D341Med (cell line): ENCODE measurements at regions not wholly inside any gene's neighbourhood (a gene's known extent, or its start where the extent isn't known, plus 50 kb on each side); places are given as distances from the start of the nearest gene placed in this dataset.
"Not testable (repeated sequence)": the region's sequence is repeated elsewhere in the genome, so short reads cannot be mapped to it uniquely, and the experiment has no call there.

ENCODE experiments used
- DNase-seq: peaks from one replicate; pipeline ENCODE4 v3.0.0; 2012; ENCODE audit warnings: low spot score

DNA sequence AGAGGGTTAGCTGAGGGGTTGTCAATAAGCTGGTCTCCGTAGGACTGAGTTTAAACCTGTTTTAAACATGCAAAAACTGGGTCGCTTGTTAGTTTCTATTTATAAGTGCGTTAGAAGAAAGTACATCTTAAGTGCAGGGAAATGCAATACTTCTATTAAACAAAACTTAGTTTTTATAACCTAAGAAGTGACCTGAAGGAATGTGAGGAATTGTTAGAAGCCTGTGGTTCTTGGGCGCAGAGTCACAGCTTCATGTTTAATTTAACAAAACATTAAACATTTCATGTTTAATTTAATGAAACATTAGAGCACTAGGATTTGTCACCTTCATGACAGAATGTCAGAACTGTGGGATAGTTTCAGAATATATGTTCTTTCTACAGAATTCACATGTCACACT, 469.2 kb upstream of the WWC1 start:
- no peak for DNase-seq

DNA sequence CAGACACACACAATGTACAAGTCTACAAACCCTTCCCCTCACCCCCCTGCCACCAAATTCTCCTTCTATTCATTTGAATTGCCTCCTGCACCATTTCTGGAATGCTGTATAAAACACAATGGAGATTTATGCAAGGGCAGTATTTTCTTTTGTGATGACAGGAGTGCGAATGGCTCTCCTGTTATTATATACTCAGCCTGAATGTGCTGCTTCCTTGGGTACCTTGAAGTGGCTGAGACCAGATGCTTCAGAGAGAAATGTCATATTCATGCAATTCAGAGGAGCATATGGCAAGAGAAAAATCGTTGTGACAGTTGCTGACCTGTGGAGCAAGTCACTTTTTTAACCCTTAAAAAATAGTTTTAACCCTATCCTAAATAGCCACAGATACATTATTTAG, 468.0 kb upstream of the WWC1 start:
- DNase-seq, result no peak

DNA sequence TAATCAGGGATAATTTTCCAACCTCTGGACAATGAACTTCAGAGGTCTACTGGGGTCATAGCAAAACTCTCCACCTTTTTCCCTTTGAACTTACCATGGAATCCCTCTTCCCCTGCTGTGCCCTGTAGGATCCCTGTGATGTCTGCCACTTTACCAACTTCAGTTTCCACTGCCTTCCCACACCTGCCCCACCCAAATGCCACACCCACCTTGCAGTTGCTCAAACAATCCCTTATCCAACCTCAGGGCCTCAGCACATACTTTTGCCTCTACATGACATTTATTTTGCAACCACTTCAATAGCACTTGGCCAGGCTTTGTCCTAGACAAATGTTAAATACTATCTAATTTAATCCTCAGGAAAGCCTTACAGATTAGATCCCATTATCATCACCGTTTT, 463.7 kb upstream of the WWC1 start:
- DNase-seq, result no peak

DNA sequence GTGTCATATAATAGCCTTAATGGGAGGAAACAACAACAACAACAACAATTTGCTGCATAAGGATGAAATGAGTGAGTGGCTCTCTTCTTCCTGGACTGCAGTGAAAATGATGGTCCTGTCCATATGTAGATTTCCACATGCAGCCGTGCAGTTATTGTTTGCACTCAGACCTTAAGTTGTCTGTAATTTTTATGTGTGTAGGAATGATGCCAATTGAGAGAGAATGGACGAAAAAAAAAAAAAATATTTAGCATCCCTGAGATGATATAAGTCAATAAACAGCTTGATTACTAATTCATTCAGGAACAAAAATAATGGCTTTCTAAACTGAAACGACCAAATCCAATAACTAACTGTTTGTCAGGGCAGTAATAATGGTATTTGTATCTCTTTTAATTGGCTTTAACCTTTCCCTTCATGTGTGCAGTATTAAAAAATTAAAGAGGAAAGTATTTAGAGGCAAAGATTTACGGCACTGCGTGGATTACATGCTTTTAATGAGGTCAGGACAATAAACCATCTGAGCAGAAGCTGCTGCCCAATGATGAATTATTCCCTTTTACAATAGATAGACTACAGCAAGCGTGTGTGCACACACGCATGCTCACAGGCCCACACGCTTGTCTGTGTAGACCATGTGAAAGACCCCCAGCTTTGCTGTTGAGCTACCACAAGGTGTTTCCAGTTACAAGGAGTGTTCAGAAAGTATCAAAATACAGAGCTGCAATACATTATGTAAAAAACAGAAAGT, 459.5 kb upstream of the WWC1 start:
- no peak for DNase-seq

DNA sequence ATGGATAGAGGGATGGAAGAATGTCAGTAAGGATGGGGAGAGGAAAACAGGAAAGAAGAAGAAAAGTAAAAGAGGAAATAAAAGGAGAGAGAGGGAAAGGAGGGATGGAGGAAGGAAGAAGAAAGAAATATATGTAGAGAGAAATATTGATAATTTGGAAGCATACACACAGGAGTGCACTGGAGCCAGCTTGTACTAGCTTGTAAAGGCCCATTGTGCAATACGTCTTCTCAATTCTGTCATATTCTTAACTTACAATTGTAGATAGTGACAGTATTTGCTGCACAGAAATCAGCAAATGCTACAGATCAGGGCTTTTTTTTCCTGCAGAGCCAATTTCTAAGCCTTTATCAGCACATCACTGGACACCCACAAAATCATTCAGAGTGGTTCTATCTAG, 458.8 kb upstream of the WWC1 start:
- no peak for DNase-seq

DNA sequence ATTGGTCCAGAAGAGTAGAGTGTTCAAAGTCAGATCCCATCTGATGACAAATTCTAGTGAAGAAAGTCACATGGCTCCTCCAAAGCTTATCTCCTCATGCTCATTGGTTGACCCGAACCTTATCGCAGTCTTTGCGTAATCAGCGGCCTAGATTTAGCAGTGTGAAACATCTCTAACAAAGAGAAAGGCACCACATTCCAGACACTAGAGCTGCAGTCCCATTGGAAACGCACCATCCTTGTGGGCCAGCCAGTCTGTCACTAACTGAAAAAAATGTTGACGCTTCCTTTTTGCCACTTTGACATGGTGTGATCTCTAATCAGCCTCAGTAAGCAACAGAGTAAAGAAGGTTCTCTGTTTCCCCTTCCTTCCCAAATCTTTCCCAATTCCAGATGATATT, 458.0 kb upstream of the WWC1 start:
- no peak for DNase-seq

DNA sequence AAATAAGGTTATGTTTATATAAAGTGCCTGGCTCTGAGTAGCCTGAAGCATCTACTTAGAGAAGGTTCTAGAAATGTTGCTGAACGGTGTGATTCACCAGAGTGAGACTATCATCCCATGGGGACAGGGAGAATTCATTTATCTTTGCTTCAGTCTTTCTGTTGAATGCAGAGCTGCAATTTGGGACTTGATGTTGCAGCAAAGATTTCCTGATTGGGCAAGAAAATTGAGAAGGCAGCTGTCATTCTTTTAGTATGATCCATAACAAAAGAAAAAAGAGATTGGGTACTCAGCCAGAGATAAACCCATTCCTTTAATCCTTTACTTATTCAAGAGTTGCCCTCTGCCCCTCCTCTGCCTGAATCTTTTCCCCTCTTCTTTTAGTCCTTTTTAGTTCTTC, 456.3 kb upstream of the WWC1 start:
- no peak for DNase-seq

DNA sequence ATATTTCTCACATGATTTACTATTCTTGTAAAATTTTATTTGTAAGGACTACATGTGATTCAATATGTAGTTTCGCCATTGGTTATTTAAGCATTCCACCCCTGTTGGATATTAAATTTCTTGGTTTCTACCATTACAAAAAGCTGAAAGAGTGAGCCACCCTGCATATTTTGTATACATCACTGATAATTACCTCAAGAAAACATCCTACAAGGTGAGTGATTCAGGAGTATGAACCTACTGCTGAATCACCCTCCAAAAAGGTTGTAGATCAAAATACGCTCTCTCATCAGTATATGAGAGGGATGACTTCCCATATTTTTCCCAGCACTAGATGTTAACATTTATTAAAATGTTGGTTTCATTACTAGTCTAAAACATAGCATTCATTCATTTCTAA, 454.3 kb upstream of the WWC1 start:
- no peak for DNase-seq

DNA sequence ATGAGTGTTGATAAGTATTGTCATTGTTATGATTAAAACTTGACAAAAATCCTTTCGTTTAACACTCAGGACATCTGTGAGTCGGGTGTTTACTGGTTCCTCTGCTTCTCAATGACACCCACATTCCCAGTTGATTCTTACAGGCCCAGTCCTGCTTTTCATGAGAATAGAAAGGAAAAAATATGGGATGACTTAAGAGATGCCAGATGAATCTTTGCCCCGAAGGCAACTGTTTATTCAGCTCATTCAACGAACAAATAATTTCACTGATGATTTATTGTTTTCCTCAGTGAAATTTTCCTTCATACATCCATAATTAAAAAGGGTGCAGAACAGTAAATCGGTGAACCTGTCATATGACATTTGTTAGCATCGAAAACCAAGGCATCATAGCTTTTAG, 452.4 kb upstream of the WWC1 start:
- DNase-seq, result no peak

DNA sequence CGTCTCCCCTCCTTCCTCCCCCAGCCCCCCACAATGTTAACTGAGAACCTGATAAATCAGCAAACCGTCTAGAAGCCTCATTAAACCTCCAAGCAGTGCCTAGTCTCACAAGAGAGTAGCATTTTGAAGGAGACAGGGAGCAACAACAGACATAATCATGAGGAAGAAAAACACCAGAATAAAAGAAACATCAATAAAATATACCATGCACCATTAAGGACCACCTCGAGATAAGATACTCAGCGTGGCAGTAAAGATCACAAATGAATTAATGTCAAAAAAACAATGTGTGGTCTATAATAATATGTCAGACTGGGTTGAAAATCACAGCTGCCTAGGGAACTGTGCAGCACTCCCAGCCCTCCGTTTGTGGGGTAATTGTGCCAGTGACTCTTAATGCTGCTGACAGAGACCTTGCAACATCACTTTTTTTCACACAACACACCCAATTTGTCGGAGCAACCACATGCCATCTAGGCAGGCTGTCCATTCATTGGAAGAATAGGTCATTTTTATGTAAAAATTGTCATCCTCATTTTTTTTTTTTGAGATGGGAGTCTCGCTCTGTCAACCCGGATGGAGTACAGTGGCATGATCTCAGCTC, 450.8 kb upstream of the WWC1 start:
- DNase-seq, result no peak

DNA sequence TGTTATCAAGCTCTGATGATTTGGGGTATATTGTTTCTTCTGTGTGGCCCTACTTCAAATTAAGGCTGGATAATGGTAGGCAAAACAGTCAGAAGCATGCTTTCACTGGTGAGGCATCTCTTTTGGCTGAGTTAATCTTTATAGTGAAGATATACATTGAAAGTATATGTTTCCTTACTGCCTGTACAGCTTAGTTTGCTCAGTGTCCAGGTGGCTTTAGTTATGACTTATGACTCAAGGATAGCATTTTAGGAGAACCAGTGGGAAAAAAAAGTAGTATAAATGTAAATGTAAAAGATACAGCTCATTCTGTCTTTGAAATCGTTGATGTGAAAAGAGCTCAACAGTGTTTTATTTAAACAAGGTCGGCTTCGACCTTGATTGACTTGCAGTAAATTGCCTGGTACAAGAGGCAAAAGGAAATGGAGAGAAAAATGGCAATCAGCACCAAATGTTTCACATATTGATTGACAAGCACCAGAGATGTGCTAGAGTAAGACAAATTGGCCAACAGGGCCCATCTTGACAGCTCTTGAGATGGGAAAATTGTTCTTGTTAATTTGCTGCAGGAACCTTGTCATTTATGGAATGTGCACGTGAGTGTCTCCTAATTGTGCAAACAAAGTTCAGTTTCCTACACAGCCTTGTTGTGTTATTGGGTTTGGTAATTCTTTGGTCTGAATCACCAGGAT, 447.4 kb upstream of the WWC1 start:
- no peak for DNase-seq

DNA sequence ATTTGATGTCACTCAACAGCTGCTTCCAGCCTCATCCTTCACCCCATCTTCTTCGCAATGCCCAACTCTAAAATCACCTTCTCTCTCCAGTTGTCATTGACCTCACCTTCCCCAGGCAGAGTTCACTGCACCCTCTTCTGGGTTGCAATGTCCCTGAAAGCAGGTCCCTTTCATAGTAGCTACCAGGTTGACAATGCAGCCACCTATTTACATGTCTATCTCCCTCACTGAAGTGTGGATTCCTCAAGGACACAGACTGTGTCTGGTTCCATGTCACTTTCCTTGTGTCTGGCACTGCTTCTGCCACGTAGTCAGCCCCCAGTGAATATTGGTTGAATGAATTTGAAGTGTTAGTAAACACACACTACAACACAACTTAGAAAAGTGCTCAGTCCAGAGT, 445.5 kb upstream of the WWC1 start:
- DNase-seq, result no peak

DNA sequence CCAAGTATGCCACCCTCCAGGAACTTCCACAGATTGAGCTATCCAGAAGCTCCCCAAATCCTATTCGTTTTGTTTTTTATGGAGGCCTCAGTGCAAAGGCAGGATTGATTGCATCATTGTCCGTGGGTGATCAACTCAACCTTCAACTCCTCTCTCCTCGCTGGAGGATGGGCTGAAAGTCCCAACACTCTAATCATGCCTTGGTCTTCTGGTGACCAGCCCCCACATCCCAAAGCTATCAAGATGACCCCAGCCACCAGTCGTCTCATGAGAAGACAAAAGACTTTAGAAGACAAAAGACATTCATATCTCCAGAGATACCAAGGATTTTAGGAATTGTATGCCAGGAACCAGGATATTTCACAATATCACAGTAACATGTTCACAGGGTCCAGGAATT, 441.6 kb upstream of the WWC1 start:
- DNase-seq, result no peak

DNA sequence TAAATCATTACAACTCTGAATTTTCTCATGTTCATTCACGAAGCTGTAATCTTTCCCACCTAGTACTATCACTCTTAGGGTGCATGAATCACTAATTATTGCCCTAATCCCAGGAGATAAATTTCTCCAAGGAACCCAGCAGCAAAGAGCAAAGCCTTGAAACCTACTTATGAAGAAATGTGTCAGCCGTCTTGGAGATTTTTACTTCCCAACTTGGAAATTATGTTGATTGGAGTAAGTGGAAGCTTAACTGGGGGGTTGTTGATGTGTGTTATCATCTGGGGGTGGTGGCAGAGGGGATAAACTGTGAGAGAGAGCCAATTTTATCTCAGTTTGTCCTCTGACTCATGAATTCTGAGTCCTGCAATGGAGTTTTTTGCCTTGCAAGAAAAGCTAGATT, 440.5 kb upstream of the WWC1 start:
- DNase-seq, result no peak

DNA sequence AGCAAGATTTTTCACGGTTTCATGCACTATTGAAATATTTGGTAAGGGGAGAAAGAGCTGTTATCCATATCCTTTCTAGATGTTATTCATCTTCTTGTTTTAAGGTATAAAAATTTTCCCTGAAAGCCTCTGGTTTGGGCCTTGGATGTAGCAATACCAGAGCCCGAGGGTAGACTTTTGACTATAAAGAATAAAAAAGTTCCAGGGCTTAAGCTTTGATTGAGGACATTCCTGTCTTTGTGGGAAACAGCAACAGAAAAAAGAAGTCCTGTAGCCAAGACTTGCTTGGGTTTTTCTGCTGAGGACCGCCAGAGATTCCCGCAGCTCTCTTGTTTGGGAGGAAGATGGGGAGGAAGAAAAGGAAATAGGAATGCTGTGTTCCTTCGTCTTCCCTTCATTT, 440.0 kb upstream of the WWC1 start:
- no peak for DNase-seq

DNA sequence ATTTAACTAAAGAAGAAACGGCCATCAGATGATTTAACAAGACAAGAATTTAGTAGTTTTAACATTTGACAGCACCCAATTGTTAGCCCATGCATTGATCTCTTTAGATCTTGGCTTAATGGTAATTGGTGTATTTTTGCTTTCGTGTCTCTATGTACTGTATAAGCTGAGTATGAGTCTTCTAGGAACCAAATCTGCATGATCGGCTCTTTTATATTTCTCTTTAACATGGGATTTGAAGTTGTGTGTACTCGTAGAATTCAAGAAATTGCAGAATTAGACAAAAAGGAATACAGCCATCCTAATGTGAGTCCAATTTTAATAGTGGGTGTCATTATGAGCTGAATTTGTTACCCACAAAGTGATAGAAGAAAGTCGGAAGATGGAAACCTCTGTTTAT, 438.9 kb upstream of the WWC1 start:
- no peak for DNase-seq

DNA sequence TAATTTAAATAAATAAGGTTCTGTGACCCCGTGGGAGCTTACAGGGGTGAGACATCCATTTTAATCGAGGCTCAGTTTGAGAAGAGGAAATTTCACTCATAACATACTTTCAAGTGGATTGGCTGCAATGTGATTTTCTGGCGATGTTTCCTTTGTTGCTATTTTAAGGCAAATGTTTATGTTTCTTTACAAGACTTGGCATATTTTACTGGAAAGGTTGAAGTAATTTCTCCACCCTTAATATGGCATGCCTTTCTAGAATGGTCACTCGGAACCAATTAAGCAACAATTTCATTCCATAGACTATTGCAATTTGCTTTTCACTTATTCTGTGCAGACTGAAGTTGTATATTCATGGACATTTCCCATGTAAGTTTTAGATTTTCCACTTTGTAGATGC, 438.0 kb upstream of the WWC1 start:
- DNase-seq, result no peak

DNA sequence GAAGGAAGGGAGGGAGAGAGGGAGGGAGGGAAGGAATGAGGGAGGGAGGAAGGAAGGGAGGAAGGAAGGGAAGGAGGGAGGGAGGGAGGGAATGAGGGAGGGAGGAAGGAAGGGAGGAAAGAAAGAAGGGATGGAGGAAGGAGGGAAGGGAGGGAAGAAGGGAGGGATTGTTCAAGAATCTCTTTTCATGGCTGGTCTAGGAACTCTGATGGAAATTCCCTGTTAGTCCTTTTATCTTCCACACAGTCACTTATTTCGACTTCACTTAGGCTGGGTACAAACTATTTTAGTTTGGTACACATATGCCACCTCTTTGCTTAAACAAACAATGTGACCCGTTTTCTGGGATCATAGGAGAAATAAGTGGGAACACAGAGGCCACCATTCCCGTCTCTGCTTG, 435.6 kb upstream of the WWC1 start:
- DNase-seq, result no peak

DNA sequence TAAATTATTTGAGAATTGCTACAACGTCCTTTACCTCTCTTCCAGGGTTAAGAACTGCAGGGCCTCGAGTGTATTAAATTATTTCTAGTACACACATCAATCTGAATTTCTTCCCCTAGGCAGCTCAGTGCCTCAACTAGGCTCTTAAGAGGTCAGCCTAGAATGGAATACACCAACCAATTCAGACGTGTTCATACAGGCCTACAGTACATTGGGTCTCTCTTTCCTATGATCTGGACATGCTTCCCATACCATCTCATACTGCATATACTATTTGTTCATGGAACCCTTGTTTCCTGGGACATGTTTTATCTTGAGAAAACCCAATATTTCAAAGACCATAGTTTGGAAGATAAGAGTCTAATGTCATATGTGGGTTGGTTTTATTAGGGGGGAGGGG, 434.1 kb upstream of the WWC1 start:
- DNase-seq, result no peak

DNA sequence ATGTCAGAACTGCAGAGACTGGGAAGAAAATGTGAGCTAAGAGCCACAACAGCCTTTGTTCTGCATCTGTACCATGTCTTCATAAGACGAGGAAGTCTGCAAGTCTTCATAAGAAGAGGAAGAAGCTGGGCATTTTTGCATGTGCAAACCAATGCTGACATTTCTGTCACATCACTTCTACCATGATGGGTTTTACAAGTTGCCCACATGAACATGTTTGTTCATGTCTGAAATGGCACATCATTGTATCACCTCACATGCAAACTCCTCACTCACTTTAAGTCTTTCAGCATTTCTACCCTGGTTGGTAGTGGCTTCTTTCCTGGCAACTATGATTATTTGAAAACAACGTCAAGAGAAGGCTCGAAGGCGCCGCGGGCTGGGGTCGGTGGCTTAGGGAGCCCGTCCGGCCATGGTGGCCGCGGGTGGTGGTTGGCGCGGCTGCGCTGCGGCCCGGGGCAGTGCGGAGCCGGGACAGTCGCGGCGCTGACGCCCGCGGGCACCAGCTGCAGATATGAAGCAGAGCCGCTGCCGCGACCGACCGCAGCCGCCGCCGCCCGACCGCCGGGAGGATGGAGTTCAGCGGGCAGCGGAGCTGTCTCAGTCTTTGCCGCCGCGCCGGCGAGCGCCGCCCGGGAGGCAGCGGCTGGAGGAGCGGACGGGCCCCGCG, 433.1 kb upstream of the WWC1 start:
- DNase-seq, result not testable (repeated sequence)

DNA sequence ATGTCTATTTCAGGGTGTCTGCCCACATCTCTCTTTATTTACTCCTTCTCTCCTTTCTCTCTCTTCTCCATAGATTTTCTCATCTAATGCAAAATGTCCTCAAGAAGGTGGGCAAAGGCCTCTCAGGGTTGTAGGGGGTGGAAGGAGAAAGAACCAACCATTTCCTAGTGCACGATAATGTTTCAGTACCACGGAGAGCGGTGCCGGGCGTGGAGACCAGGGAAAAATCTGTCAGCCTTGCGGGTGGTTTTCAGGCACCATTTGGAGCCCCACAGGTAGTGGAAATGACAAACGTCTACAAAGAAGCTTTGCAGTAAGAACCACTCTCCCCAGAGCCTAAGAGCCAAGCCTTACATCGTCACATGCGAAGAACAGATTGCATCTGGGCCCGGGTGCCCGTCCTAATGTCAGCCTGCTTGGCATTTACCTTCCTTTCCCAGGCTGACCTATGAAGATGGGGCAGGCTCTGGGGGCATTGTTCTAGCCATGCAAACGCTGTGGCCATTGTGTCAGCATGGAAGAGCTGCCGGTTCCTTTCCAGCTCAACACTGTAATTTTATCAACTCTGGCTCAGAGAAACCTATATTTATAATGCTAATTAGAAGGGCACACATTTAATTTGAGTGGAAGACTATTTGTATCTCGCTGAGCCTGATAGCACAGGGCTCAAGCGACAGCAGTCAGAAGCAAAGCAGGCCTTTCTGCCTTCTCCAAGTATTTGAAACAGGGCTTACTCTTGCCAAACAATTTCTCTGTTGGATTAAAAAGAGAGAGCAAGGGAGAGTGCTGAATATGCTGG, 430.1 kb upstream of the WWC1 start:
- DNase-seq, result no peak

DNA sequence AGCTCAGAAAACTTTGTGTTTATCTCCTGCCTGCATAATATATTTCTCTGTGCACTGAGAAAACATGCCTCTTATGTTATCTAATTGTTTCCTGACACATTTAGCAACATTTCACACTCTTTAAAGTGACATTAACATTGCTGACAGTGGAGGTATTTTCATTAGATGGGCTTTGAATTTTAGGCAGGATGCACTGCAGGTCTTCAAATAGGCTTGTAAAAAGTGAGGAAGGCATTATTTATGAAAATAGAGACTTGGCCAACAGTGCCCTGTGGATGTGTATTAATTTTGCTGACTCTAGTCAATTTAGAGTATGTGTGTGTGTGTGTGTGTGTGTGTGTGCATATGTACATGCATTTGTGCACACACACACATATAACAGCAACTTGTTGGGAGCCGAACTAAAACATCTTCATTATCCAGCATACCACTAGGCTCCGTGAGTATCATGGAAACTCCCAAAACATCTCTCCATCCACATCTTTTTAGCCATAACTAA, 429.5 kb upstream of the WWC1 start:
- no peak for DNase-seq
